D721Med (cell line): ENCODE measurements at regions not wholly inside any gene's neighbourhood (a gene's known extent, or its start where the extent isn't known, plus 50 kb on each side); places are given as distances from the start of the nearest gene placed in this dataset.

Experiments
- DNase-seq: peaks from one replicate; pipeline ENCODE4 v3.0.0; 2011; ENCODE audit warnings: low spot score; ENCODE audit not compliant: insufficient read length
- FAIRE-seq: peaks from 2 replicates; lab custom pipeline; 2011; peaks lifted over from hg19 to GRCh38; lab: Jason Lieb, UNC
- CTCF ChIP-seq: IDR thresholded peaks from 2 replicates; pipeline ENCODE4 v1.5.1; 2012; ENCODE audit warnings: mild to moderate bottlenecking, control low read depth; ENCODE audit not compliant: insufficient read depth; ENCODE audit errors: missing control alignments

GRCh38 chr10:2658780-2659179 is 408.6 kb upstream of the PFKP start:
- FAIRE-seq (no peak), DNase-seq (no peak)

GRCh38 chr10:2650328-2650727 is 417.0 kb upstream of the PFKP start:
- FAIRE-seq (no peak), DNase-seq (no peak)
- no peak for TF ChIP-seq CTCF

More at GRCh38 chr10:2658780-2659179, 408.6 kb upstream of the PFKP start:
- TF ChIP-seq CTCF: no peak

GRCh38 chr10:2641028-2641427 is 426.3 kb upstream of the PFKP start:
- DNase-seq (no peak), FAIRE-seq (no peak)

GRCh38 chr10:2633630-2634029 is 433.7 kb upstream of the PFKP start:
- TF ChIP-seq CTCF: no peak
- FAIRE-seq (no peak), DNase-seq (no peak)

More at GRCh38 chr10:2641028-2641427, 426.3 kb upstream of the PFKP start:
- TF ChIP-seq CTCF: no peak

- FAIRE-seq (no peak), DNase-seq (no peak)
- no peak for TF ChIP-seq CTCF
These were observed 435.7 kb upstream of the PFKP start for GRCh38 chr10:2631557-2632205.

- FAIRE-seq (no peak), DNase-seq (no peak)
- no peak for TF ChIP-seq CTCF
These were observed 438.6 kb upstream of the PFKP start for GRCh38 chr10:2628705-2629104.

- TF ChIP-seq CTCF: no peak
- DNase-seq: no peak
- no peak for FAIRE-seq
These were observed 439.4 kb upstream of the PFKP start for GRCh38 chr10:2627969-2628368.
